Fibroblast of lung (primary cell): ENCODE measurements at regions not wholly inside any gene's neighbourhood (a gene's known extent, or its start where the extent isn't known, plus 50 kb on each side); places are given as distances from the start of the nearest gene placed in this dataset.

Source experiments
- CTCF ChIP-seq, 2 donors: IDR thresholded peaks in 1 of 2; conservative IDR thresholded peaks in 1 of 2; 1 replicate in 1 of 2; 2 replicates in 1 of 2; pipeline ENCODE4 v1.5.1; 2011 to 2012; ENCODE audit warnings: low read length in 2 of 2, control low read depth in 1 of 2, inconsistent platforms in 1 of 2, low read depth in 1 of 2, mild to moderate bottlenecking in 1 of 2
- EZH2 ChIP-seq: IDR thresholded peaks from 2 replicates; pipeline ENCODE4 v1.5.1; 2012; ENCODE audit warnings: low read length, control low read depth, mild to moderate bottlenecking; ENCODE audit errors: missing control alignments

GRCh38 chrX:39791691-39792090, 306.1 kb downstream of the BCOR start:
- TF ChIP-seq EZH2, result no peak
- TF ChIP-seq CTCF (conservative IDR thresholded peaks at IDR 0.05 in 1 of 2, IDR thresholded peaks at IDR 0.05 in 1 of 2; ENCODE audit: low read depth in 1 of 2, low read length in 2 of 2), result no peak
